HFFc6 (cell line): ENCODE measurements at regions not wholly inside any gene's neighbourhood (a gene's known extent, or its start where the extent isn't known, plus 50 kb on each side); places are given as distances from the start of the nearest gene placed in this dataset.
A peak's percentile ranks its signal among the peaks of the same experiment; 100 is the strongest.

Experiments
- DNase-seq: peaks from one replicate; pipeline ENCODE4 v3.0.0-alpha.2; 2018
- H3K27ac Mint-ChIP-seq: 2 replicates; pipeline ENCODE4 v1.8.0; 2020; ENCODE audit warnings: mild to moderate bottlenecking, mixed read lengths
- H3K27me3 Mint-ChIP-seq: 2 replicates; pipeline ENCODE4 v1.8.0; 2021; ENCODE audit warnings: mild to moderate bottlenecking, moderate library complexity, mixed read lengths; ENCODE audit not compliant: insufficient read depth
- H3K36me3 Mint-ChIP-seq: 2 replicates; pipeline ENCODE4 v1.8.0; 2021; ENCODE audit warnings: low read depth, mixed read lengths
- H3K4me1 Mint-ChIP-seq: 2 replicates; pipeline ENCODE4 v1.8.0; 2020; ENCODE audit warnings: low read depth, mixed read lengths
- H3K4me3 Mint-ChIP-seq: 2 replicates; pipeline ENCODE4 v1.8.0; 2020; ENCODE audit warnings: mild to moderate bottlenecking, moderate library complexity, mixed read lengths
- H3K9me3 Mint-ChIP-seq: 2 replicates; pipeline ENCODE4 v1.8.0; 2020; ENCODE audit warnings: mild to moderate bottlenecking, mixed read lengths
- TF ChIP-seq, protein P1 (sequence below): fragments of 200-600 bp; sonication (generic); IDR thresholded peaks from 2 replicates; pipeline ENCODE4 v1.5.0; 2021; ENCODE audit warnings: antibody characterized with exemption, mild to moderate bottlenecking

DNA sequence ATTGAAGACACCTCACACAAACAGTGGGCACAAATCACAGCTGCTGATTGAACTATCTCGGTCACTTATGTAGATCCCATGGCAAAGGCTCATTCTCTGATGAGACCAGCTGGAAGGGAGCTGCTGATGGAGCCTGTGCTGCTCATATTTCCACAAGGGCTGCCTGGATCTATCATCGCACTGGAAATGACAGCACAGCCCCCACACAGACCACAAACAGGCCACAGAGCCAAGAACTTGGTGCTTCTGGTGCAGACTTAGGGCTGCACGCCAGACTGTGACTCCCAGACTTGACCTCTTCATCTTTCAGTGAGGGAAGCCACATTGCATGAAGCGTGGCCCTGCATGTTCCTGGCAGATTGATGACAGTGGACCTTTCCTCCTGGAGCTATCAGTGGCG lies 197.6 kb downstream of the MINAR1 start:
- DNase-seq, result peak; percentile 10
- Mint-ChIP-seq H3K4me1 (peaks cover 9% of the 10 kb centered on the region), H3K9me3 (peaks cover 4% of the 10 kb centered on the region; the same call in 1 of the 2 replicates), H3K27me3 (peaks cover 2% of the 10 kb centered on the region; the same call in 1 of the 2 replicates), H3K4me3 (no peak overlapping the region), H3K27ac (no peak overlapping the region), H3K36me3 (peaks cover 10% of the 10 kb centered on the region; the same call in 1 of the 2 replicates)
- TF ChIP-seq, protein P1, sequence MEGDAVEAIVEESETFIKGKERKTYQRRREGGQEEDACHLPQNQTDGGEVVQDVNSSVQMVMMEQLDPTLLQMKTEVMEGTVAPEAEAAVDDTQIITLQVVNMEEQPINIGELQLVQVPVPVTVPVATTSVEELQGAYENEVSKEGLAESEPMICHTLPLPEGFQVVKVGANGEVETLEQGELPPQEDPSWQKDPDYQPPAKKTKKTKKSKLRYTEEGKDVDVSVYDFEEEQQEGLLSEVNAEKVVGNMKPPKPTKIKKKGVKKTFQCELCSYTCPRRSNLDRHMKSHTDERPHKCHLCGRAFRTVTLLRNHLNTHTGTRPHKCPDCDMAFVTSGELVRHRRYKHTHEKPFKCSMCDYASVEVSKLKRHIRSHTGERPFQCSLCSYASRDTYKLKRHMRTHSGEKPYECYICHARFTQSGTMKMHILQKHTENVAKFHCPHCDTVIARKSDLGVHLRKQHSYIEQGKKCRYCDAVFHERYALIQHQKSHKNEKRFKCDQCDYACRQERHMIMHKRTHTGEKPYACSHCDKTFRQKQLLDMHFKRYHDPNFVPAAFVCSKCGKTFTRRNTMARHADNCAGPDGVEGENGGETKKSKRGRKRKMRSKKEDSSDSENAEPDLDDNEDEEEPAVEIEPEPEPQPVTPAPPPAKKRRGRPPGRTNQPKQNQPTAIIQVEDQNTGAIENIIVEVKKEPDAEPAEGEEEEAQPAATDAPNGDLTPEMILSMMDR, result no peak

- DNase-seq, result no peak
- Mint-ChIP-seq H3K4me3 (no peak overlapping the region), H3K27ac (no peak overlapping the region), H3K9me3 (peaks cover 4% of the 10 kb centered on the region; the same call in 1 of the 2 replicates), H3K4me1 (peaks cover 34% of the 10 kb centered on the region), H3K27me3 (peaks cover 2% of the 10 kb centered on the region; the same call in 1 of the 2 replicates), H3K36me3 (peaks cover 10% of the 10 kb centered on the region; the same call in 1 of the 2 replicates)
- TF ChIP-seq, protein P1, result no peak
Measured at GRCh38 chr15:79632457-79632856, 200.3 kb downstream of the MINAR1 start.

DNA sequence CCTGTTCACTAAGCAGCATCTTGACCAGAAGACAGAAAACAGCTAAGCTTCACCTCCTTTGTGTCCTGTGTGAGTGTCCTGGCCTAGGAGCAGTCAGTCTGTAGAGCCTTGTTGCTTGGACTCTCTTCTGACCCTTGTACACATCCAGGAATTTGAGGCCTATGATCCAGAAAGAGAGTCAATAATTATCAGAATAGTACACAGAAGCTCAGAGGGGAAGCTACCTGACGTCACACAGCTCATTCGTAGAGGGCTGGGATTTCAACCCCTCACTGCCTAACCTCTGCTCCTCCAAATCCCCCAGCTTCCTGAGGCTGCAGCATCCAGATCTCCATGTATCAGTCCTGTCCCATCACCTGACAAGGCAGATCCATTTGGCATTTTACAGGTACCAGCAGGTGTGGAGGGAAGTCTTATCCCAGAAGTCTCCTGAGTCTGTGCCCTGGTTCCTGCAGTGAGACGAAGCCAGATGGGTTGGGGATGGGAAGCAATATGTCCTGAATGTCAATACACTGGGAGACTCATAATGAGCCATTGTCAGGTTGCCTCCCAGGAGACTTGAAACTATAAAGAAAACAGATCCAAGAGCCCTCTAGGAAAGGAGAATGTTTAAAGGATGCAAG lies 203.1 kb downstream of the MINAR1 start:
- Mint-ChIP-seq H3K9me3 (peaks cover 4% of the 10 kb centered on the region; the same call in 1 of the 2 replicates), H3K36me3 (peaks cover 10% of the 10 kb centered on the region; the same call in 1 of the 2 replicates), H3K4me3 (no peak overlapping the region), H3K4me1 (peaks cover 43% of the 10 kb centered on the region), H3K27me3 (no peaks in the 10 kb centered on the region), H3K27ac (no peak overlapping the region)
- TF ChIP-seq, protein P1, result no peak
- no peak for DNase-seq

DNA sequence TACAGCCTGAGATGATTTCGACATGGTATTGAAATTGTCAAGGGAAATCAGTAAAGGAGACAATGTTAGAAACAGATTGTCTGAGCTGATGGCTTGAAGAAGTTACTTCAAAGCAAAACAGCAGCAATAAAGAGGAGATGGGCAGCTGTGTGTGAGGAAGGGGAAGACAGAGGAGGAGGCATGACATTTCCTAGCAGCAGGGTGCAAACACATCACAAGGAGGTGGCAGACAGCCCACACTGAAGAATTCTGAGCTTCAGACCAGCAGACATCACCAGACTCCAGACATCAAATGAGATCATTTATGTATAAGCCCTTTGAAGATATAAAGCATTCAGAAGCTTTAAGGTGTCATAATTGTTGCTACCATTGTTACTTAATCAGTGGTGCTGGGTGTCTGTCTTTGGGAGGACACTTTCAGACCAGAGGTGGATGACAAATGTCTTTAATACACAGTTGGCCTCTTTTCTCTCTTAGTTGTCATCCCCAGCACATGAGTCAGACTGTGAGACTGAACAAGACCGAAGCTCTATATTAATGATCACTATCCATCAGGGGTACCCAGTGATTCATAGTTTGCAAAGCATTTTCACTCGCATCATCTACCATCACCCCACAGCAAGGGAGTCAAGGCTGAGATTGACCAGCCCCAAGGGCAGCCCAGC lies 203.9 kb downstream of the MINAR1 start:
- H3K4me1 Mint-ChIP-seq, result peaks cover 50% of the 10 kb centered on the region
- H3K36me3 Mint-ChIP-seq, result peaks cover 10% of the 10 kb centered on the region; the same call in 1 of the 2 replicates
- no peaks in the 10 kb centered on the region for H3K27me3 Mint-ChIP-seq
- TF ChIP-seq, protein P1, result no peak
- DNase-seq, result no peak
- H3K4me3 Mint-ChIP-seq, result no peak overlapping the region
- no peak overlapping the region for H3K27ac Mint-ChIP-seq
- peaks cover 4% of the 10 kb centered on the region; the same call in 1 of the 2 replicates for H3K9me3 Mint-ChIP-seq

DNA sequence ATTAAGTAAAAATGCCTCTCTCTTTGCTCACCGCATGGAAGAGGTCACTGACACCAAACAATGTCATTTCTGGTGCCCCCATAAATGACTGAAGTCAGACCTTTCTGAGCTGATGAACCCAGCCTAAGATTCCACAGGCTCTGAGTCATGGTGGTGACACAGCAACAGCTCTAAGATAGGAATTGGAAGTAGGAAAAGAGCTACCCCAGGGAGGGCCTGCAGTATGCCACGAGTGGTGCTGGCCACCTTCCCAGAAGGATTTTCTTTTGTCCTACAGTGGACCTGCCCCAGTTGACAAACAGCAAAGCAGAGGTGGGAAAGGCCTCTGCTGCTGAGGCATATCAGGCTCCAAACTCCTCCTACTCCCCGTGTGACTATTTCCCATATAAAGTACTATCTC lies 208.1 kb downstream of the MINAR1 start:
- Mint-ChIP-seq H3K27me3 (no peaks in the 10 kb centered on the region; the same call in 1 of the 2 replicates), H3K36me3 (peaks cover 4% of the 10 kb centered on the region; the same call in 1 of the 2 replicates), H3K9me3 (no peaks in the 10 kb centered on the region), H3K4me3 (peak overlapping the region; percentile 0; the same call in 1 of the 2 replicates), H3K27ac (peak overlapping the region; percentile 77), H3K4me1 (peaks cover 81% of the 10 kb centered on the region)
- peak; percentile 89 for DNase-seq
- TF ChIP-seq, protein P1, result no peak
